HG02885 (cell line): ENCODE measurements at regions not wholly inside any gene's neighbourhood (a gene's known extent, or its start where the extent isn't known, plus 50 kb on each side); places are given as distances from the start of the nearest gene placed in this dataset.

Experiments
- ATAC-seq: cut with Tn5 transposase; IDR thresholded peaks from one replicate; pipeline ENCODE4 v1.9.1; 2021; ENCODE audit warnings: mild to moderate bottlenecking; ENCODE audit not compliant: unreplicated experiment, poor library complexity

- ATAC-seq = no peak
Measured at GRCh38 chr2:224264259-224264658, 137.6 kb downstream of the FAM124B start.

GRCh38 chr2:224263571-224264043 is 138.3 kb downstream of the FAM124B start:
- no peak for ATAC-seq

GRCh38 chr2:224261326-224261725 is 140.6 kb downstream of the FAM124B start:
- no peak for ATAC-seq

- ATAC-seq = no peak
Measured at GRCh38 chr2:224260372-224261020, 141.4 kb downstream of the FAM124B start.

GRCh38 chr2:224259831-224260230 is 142.1 kb downstream of the FAM124B start:
- no peak for ATAC-seq

- no peak for ATAC-seq
Measured at GRCh38 chr2:224258059-224258458, 143.8 kb downstream of the FAM124B start.

GRCh38 chr2:224257156-224257555 is 144.8 kb downstream of the FAM124B start:
- no peak for ATAC-seq

GRCh38 chr2:224253464-224253863 is 148.4 kb downstream of the FAM124B start:
- no peak for ATAC-seq

GRCh38 chr2:224252631-224253030 is 149.3 kb downstream of the FAM124B start:
- ATAC-seq = no peak

GRCh38 chr2:224248944-224249371 is 152.9 kb downstream of the FAM124B start:
- ATAC-seq = no peak

GRCh38 chr2:224242561-224242960 is 159.3 kb downstream of the FAM124B start:
- ATAC-seq = no peak

- no peak for ATAC-seq
Measured at GRCh38 chr2:224241812-224242211, 160.1 kb downstream of the FAM124B start.

GRCh38 chr2:224241001-224241400 is 160.9 kb downstream of the FAM124B start:
- no peak for ATAC-seq

- ATAC-seq = no peak
Measured at GRCh38 chr2:224223851-224224555, 177.9 kb downstream of the FAM124B start.

GRCh38 chr2:224222974-224223373 is 178.9 kb downstream of the FAM124B start:
- no peak for ATAC-seq

GRCh38 chr2:224222291-224222690 is 179.6 kb downstream of the FAM124B start:
- no peak for ATAC-seq

- no peak for ATAC-seq
Measured at GRCh38 chr2:224221455-224221913, 180.4 kb downstream of the FAM124B start.

GRCh38 chr2:224220586-224221255 is 181.2 kb downstream of the FAM124B start:
- no peak for ATAC-seq

GRCh38 chr2:224219781-224220180 is 180.7 kb upstream of the SERPINE2 start:
- ATAC-seq = no peak

- ATAC-seq = no peak
Measured at GRCh38 chr2:224217962-224218347, 178.9 kb upstream of the SERPINE2 start.
